Retina (tissue), 1 donor: ENCODE measurements at regions not wholly inside any gene's neighbourhood (a gene's known extent, or its start where the extent isn't known, plus 50 kb on each side); places are given as distances from the start of the nearest gene placed in this dataset.
"Not testable (repeated sequence)": the region's sequence is repeated elsewhere in the genome, so short reads cannot be mapped to it uniquely, and the experiment has no call there.

Experiments
- DNase-seq: peaks from one replicate; pipeline ENCODE4 v3.0.0-alpha.2; 2016

DNA sequence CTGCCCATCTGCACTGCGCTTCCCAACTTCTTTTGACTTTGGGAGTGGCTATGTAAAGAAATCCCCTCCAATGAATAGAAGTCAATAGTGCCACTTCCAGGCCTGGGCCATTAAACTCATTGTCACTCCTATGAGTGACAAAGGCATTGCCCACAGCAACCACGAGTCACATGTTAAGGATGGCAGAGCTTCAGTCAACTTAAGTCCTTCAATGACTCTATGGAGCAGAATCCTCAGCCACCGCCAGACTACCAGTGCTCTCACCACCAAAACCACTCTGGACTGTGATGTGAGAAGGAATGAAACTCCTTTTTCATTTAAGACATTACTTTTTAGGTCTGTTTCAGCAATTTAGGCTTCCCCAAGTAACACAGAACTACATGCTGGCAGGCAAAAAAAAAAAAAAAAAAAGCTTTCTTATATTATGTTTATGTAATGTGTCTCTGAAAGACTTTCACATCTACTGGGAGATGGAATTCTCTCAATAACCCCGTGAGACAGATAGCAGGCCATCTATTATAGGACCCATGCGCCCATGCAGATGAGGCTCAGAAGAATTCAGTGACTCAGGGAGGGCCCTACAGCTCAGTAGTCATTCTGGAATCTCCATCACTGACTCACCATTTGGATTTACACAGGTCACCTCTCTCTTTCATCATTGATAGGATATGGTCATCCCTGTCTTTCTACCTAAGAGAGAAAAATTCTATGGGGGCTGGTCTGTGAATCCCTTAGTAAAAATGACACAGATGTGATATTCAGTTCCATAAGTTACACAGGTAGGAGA is 180.5 kb downstream of the CEMIP2 start:
- no peak for DNase-seq

DNA sequence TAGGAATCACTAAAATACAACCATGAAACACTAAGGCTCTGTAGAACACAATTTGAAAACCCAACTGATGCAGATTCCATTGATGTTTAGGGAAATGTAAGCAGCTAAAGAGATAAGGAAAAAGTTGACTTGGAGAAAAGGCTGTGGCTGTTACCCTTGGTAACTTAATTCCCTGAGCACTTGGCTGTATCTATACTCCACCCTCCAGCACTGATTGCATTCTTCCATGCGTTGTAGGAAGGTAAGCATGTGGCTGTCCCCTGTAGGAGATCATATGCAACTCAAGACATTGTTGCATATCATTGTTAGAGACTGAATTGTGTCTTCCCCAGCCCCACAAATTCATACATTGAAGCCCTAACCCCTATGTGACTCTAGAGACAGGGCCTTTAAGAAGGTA is 184.5 kb downstream of the CEMIP2 start:
- no peak for DNase-seq

DNA sequence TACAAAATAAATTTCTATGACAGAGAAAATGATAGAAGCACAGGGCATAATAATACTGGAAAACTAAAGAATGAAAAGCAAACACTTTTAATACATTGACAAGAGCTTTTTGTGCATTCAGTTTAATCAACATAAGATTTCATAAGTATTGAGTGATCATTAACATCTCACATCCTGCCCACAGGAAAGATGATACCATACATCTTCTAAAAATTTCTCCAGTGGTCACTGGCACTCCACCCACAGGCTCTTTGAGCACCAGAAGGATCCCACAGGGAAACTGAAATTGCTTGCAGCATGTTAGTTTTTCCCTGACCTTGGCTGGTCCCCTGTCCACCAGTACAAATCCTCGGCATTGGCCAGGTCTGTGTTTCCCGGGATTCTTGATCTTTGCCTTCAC is 186.0 kb downstream of the CEMIP2 start:
- DNase-seq = peak; percentile 22

DNA sequence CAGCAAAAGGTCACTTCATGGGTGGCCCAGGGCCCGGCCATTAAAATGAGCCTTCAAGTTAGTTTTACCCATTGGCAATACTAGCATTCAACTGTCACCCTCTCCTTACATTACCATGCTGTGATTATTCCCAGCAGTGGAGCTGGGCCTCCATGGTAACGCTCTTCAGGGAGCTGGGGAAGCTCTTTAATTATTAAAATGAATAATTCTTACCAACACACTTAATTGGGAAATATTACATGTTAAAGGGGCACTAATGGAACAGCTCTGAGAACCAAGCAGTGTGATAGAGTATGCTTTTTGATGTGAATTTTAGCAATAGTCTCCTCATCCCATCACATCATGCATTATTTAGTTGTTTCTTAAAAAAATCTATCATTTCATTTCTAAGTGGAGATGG is 187.2 kb downstream of the CEMIP2 start:
- DNase-seq = peak; percentile 18

DNA sequence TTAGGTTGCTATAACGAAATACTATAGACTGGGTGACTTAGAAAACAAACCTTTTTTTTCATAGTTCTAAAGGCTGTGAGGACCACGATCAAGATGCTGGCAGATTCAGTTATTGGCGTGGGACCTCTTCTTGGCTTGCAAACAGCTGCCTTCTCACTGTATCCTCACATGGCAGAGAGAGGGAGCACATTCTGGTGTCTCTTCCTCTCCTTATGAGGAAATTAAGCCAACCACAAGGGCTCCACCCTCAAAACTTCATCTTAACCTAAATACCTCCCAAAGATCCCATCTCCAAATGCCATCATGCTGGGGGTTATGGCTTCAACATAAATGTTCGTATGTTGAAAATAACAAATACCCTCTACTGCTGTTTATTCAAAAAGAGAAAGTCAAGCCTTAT is 197.1 kb downstream of the CEMIP2 start:
- no peak for DNase-seq

DNA sequence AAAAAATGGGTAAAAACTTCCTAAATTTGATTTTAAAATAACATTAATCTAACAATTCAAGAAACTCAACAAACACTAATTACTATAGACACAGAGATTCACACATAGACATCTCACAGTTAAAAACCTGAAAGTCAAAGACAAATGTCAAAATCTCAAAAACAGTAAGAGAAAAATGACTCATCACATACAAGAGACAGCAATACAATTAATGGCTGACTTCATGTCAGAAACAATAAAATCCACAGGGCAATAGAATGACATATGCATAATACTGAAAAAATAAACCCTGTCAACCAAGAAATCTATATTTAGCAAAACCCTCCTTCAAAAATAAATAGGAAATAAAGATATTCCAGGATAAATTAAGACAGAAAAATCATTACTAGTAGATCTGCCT is 200.4 kb downstream of the CEMIP2 start:
- no peak for DNase-seq

DNA sequence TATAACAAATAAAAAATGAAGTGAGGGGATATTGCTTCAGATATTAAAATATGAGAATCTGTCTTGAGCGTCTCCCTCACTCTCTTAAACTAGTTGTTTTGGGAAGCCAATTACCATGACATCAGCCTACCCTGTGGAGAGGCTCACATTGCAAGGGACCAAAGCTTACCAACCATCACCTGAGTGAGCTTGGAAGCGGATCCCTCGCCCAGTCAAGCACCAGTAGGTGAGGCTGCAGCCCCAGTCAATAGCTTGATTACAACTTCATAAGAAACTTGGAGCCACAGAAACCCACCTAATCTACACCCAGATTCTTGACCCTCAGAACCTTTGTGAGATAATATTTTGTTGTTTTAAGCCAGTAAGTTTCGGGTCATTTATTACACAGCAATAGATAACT is 206.2 kb downstream of the CEMIP2 start:
- no peak for DNase-seq

DNA sequence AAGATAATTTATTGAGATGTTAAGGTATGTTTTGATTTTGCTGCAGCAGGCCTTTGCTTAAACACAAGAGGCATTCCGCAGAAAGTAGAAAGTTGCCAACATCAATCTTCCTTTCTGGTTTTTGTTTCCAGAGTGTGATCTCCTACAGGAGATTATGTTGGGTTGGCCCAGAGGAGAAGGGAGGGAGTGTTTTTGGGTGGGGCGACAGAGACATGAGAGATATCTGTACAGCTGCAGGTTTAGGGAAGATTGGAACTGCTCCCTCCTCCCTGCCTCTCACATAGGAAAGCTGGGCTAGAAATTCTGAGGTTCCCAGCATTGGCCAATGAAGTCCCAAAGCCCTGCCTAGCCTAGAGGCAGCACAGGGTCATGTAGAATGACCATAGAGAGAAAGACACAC is 211.0 kb downstream of the CEMIP2 start:
- no peak for DNase-seq

DNA sequence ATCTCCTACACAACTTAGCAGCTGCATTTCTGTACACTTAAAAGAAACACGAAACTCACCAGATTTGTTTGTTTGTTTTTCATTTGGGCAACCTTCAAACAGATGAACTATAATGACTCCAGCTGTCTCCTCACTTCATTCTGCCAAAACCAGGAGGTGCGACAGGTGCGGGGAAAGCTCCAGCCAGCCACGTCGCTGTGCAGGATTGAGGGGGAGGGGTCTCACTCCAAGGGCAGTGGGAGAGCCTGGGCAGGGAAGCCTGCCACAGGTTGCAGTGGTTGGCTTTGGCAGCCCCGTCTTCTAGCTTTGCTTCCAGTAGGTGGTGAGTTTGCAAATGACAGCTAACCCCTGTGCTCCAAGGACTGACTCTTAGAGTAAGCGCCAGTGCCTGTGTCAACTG is 215.8 kb downstream of the CEMIP2 start:
- DNase-seq = peak; percentile 5

DNA sequence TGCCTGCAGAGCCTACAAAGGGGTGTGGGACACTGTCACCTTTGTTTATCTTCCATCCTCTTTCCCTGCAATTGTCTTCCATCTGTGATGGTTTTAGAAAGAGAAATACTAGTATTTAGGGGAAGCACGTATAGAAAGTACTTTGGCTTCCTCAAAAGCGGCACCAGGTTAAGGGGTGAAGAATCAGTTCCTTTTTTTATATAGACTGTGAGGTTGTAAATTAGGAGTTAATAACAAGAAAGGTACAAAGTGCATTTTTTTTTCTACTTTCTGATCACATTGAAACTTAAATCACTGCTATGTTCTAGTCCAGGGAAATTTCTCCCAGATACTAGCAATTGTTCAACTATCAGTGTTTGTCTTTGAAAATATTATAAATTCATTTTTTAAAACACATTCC is 219.3 kb downstream of the CEMIP2 start:
- no peak for DNase-seq

DNA sequence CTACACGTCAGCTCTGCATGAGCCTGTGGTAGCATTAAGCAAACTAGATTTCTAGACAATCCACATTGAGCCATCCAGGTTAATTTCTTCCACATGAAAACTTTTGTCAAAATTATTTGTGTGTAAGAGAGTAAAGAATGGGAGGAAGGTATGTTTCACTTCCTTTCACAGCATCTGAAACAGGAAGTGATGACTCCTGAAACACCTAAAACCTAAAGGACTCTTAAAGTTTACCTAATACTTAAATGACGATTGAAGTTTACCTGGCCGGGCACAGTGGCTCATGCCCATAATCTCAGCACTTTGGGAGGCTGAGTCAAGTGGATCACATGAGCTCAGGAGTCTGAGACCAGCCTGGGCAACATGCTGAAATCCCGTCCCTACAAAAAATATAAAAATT is 223.8 kb downstream of the CEMIP2 start:
- DNase-seq = no peak

DNA sequence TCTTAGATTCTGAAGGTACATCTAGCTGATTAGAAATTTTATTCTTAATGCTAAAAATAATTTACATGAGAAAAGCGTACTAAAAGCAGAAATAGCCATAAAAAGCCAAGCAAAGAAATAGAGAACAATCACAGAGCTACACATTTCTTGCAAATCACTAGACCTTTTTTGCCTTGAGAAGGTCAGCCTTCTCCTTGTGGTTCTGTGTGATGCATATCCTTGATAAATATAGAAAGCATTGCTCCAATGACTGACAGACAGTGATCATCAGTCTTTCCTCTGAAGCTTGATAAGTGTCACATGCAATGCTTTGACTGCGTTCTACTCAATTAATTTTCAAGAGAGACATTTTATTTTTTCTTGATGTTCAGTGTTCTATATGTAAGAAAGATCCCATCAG is 226.9 kb downstream of the CEMIP2 start:
- no peak for DNase-seq

DNA sequence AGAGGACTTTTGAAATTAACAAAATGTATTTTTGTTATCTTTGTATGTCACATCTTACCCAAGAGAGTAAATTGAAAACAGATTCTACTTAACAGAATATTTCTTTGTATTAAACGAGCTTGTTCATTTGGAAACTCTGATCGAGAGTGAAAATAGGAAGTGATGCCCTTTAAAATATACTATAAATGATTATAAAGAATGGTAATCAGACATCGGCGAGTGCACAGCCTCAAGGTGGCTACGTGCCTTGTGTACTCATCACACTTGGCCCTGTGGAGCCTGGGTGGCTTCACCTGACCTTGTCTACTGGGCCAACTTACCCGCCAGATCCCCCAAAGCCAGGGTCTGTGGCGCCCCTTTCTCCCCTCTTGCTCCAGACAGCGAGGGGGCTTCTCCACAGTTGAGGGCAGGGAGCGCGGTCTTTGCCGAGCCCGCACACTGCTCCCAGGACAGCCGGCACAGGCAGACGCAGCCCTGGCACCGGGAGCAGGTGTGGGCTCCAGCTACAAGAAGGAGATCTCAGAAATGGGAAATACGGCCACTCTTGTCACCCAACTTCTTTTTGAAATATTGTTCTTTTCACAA is 243.2 kb downstream of the CEMIP2 start:
- DNase-seq = no peak

DNA sequence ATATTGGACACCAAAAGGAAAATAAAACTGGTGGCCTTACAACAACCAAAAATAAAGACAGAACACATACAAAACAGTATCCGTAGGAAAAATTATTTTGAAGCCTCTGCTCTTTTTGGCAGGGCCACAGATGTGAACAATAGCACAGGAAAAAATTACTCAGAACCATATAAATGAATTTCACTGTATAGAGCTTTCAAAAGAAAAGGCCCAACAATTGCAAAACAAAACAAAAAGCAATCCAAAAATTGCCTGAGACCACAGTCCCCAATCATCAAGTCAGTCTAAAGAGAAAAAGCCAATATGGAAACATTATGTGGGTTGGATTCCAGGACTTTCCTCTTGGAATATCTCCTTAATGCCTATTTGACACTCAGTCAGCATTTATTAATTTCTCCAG is 243.8 kb downstream of the CEMIP2 start:
- DNase-seq = no peak

DNA sequence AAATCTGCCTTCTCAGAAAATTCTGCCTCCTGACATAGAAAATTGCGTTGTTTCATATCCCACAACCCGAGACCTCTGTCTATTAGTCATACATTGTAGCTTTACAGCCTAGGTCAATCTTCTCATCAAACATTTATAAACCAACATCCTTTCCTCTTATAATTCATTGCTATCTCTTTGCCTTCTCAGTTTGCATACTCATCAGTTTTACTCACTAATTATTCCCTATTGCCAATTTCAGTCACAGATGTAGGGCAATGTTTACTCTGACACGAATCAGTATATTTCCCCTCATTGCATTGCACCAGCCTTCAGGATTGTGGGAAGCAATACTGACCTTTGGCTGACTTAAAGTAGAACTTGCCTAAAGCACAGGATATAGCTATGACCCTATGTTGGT is 247.2 kb downstream of the CEMIP2 start:
- DNase-seq = no peak

DNA sequence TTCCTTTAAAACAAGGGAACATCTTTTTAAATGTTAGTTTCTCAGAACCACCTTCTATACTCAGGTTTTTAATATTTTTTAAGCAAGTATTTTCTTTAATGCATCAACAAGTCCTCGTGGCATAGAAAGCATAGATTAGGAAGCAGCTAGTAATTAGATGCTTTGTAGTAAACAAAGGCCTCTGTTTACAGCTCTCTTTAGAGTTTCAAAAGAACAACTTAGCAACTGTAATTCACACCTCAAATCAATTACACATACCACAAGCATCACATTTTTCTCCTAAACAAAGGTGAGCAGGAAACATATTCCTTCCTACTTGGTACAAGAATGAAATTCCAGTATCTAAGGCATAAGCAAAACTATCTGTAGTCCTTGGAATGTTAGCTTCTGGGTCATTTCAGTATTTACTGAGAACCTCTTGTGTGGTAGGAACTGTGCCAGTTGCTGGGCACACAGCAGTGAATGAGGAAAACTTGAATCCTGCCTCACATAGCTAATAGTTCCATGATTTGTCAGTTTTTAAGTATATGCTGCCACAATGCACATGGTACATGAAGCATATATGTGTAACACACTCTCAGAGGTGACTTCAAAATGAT is 249.1 kb downstream of the CEMIP2 start:
- no peak for DNase-seq

DNA sequence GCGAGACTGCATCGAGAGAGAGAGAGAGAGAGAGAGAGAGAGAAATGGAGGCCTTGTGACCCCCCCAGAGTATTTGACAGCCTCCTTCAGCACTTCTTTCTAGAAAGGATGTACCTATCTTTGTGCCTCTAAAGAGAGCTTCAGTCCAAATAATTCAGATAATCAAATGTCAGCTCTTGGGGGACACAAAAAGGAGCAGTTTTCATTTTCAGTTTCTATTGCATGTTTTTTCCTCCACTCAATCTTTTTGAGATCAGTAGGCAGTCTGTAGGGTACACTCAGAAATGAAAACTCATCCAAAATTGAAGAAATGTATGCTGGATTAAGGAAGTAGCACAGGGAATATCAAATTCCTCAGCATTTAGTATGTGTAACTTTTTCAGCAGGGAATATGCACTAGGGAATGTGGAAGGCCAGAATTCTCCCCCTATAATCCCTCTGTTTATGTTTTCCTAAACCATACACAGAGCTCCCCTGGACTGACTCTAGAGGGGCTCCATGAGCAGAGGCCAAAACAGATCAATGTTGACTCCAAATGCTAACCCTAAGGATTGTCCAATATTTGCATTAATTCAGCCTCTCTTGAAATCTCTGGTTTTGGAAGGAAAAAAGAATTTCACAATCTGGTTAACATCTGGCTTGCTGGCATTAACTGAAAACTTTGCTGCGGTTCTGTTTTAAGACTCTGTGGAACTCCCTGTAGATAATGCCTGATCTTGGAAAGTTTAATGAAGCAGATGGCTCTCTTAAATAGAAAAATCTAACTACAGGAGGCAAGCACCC is 250.1 kb downstream of the CEMIP2 start:
- DNase-seq = no peak

DNA sequence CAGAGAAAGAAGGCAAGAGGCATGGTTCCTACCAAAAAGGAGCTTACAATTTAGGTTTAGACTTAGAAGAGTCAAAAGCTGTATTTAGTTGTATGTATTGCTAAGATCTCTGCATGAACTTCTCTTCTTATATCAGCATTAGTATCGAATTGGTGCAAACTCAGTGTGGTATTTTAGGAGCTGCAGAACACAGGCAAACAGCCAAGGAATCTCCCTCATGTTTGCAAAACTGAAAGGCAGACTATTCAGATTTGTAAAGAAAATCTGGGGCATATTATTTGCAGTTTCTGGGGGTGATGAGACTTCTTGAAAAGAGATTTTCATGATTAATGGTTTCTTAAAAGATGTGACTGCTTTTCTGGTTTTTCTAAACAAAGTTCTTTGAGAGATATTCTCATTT is 252.7 kb downstream of the CEMIP2 start:
- DNase-seq = no peak

DNA sequence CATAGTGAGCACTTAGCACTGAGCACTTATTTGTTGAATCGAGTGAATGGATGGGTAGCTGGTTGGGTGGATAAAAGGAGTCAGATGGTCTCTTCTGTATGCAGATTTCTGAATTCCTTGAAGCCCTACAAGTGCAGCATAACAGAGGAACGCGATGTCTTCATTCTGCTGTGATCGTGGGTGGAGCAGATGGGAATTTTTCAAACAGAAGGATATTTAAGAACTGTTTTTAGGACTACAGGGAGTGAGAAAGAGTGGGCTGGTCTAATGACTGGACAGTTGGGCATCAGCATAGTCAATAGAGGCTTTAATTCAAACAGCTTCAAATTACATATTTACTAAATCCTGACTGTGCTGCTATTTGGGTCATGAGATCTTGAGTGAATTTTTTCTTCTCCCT is 253.2 kb downstream of the CEMIP2 start:
- DNase-seq = no peak

DNA sequence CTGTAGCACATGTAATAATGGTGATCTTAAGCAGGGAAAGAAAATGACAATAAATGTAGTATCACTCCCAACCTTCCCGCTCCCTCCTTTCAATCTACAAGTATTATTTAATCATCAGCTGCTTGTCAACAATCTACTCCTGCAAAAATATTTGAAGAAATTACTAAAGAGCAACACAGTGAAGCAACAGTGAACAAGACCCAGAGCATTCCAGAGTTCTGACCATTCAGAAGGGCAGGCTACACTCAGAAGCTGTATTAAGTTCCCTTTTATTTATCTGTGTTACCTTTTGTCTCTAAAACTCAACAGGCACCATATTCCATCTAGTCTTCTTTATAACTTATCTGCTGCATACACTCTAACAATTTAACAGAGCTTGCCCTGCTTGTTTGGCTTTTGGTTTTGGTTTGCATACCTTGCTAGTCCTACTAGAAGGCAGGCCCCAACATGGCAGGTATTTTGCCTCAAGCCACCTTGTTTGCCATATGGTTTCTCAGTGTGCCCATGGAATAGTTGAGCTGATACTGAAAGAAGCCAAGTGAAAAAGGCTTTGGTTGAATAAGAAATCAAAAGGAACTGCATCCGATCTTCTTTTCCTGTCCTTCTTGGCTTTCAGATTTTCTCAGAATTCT is 253.9 kb downstream of the CEMIP2 start:
- DNase-seq = no peak

DNA sequence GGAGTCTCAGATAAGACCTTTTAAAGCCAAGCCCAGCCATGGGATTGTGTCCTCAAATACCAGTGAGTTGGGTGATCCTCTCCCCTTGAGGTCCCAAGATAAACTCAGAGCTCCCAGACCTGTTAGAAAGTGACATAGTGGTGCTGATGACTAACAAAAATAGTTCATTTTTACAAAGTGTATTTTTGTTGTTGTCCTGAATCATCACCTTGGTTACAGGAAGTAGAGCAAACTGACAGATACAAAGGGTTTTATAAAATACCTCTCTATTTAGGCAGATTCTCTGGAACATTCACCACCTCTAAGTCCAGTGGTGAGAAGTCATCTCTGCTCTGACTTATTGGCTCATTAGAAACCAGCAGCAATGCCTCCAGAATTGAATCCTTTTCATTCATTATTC is 259.3 kb downstream of the CEMIP2 start:
- DNase-seq = no peak

DNA sequence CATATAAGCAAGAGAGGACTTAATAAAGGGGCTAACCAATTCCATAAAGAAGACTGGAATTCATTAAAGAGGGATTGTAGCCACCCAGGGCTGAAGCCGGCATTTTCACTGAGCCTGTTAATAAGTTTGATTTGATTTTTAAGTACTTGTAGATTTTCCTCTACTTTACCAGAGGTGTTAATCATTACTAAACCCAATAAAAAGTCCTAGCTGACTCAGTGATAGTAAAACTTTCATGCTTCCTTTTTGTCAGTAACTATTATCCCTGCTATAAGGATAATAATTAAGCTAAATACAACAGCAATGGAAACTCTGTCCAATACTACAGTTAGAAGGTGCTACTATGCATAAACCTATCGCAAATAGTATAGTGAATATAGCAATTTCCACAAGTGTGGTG is 260.2 kb downstream of the CEMIP2 start:
- DNase-seq = not testable (repeated sequence)

DNA sequence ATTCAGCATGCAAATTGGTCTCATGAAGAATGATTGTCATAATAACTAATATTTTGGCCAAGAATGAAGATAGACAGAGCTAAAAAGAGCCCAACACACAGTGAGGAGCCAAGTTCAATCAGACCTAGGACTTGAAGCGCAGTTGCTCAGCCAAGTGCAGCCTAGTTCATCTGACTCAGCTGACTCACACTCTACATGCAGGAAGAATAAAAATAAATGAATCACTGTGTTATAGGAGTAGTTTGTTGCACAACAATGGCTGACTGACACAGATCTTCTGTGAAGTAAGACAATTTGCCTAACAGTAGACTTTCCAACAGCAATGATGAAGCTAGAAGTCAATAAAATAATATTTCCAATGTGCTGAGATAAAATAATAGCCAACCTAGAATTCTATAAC is 261.5 kb downstream of the CEMIP2 start:
- DNase-seq = no peak
